ENCODE measurements at regions not wholly inside any gene's neighbourhood (a gene's known extent, or its start where the extent isn't known, plus 50 kb on each side); places are given as distances from the start of the nearest gene placed in this dataset.
"Not testable (repeated sequence)": the region's sequence is repeated elsewhere in the genome, so short reads cannot be mapped to it uniquely, and the experiment has no call there.

- DNase-seq: not testable (repeated sequence)
Observed at GRCh38 chr5:145652700-145653099, 182.4 kb downstream of the PRELID2 start.

DNA sequence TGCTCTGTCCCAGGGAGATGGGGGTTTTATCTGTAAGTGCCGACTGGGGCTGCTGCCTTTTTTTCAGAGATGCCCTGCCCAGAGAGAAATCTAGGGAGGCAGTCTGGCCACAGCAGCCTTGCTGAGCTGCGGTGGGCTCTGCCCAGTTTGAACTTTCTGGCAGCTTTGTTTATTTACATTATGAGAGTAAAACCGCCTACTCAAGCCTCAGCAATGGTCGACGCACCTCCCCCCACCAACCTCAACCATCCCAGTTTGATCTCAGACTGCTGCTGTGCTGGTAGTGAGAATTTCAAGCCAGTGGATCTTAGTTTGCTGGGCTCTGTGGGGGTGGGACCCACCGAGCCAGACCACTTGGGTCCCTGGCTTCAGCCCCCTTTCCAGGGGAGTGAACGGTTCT is 188.0 kb downstream of the PRELID2 start:
- not testable (repeated sequence) for DNase-seq

DNA sequence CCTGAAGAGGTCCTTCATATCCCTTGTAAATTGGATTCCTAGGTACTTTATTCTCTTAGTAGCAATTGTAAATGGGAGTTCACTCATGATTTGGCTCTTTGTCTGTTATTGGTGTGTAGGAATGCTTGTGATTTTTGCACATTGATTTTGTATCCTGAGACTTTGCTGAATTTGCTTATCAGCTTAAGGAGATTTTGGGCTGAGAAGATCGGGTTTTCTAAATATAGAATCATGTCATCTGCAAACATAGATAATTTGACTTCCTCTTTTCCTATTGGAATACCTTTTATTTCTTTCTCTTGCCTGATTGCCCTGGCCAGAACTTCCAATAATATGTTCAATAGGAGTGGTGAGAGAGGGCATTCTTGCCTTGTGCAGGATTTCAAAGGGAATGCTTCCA is 191.9 kb downstream of the PRELID2 start:
- not testable (repeated sequence) for DNase-seq

- DNase-seq: no peak
Observed at GRCh38 chr5:145637396-145637795, 197.7 kb downstream of the PRELID2 start.

DNA sequence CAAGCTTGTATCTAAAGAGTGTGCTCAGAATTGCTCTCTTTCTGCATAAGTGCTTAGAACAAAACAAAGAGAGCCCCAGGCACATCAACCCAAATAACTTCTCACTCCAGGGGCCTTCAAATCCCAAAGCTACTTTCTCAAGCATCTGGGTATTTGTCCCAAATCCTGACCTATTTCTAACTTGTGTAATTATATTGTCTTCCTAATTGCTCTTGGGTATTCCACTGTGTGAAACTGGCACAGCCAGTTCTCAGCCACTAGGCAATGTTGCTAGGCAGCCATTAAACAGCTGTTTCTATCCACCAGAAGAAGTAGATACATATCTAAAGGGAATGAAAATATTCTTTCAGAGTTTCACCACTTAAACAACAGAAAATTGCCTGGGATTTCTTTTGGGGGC is 198.8 kb downstream of the PRELID2 start:
- DNase-seq: no peak

DNA sequence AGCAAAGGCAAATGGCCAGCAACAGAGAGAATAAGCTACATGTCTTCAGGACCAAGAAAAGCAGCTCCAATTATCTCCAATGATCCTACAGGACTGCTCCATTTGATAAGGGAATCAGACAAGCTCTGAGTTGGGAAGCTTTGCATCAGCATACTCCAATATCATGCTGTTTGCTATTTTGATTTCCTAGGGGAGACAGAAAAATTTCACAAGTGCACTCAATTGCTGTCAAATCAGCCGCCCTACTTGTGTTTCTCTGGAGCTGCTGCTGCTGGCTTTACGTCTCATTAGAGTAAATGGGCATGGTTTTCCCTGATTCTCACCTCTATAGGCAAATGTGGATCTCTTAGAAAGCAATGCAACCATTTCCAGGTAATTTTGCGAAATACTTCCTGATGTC is 201.7 kb downstream of the PRELID2 start:
- DNase-seq: no peak

DNA sequence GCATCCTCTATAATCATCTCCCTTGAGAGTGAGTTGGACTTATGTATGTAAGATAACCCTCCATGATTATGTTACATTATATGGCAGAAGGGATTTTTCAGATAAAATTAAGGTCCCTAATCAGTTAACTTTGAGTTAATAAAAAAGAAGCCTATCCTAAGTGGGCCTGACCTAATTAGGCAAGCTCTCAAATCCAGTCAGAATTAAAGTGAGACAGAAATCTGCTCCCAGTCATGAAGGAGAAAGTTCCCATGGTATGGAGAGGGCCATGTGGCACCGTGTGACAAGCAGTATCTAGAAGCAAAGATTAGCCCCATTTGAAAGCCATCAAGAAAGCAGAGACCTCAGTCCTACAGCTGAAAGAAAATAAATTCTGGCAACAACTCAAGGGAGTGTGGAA is 202.4 kb downstream of the PRELID2 start:
- no peak for DNase-seq

GRCh38 chr5:145629047-145629446 is 206.1 kb downstream of the PRELID2 start:
- DNase-seq: no peak

DNA sequence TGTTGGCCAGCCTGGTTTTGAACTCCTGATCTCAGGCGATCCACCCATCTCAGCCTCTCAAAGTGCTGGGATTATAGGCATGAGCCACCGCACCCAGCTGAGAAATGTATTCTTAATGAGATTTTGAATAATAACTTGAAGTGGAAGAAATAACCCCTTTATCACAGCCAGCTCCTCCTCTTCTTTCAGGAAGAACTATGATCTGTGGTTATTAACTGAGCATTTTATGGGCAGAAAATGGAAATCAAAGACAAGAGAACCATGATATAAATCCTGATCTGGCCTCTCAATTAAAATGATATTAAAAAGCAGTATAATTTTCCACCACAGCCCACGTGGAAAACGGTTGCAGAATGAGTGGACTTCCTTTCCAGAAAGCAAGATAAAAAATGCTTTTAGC is 206.6 kb downstream of the PRELID2 start:
- DNase-seq: no peak

DNA sequence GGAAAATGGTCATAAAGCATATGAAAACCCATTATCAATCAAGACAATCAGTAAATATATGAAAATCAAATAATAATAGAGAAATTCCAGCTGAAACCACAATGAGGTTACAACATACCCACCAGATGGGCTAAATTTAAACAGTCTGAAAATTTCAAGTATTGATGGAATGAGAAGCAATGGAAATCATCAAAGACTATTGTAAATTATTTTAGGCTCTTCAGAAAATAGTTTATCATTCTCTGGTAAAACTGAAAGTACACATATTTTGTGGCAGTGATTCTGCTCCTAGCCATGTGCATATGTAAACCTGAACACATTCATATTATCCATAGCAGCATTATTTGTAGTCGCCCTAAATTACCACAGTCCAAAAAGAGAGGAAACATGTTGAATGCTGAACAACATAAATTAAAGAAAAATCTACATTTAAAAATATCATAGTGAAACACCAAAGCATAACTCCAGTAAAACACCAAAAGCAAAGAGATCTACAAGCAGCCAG is 215.3 kb downstream of the PRELID2 start:
- no peak for DNase-seq

DNA sequence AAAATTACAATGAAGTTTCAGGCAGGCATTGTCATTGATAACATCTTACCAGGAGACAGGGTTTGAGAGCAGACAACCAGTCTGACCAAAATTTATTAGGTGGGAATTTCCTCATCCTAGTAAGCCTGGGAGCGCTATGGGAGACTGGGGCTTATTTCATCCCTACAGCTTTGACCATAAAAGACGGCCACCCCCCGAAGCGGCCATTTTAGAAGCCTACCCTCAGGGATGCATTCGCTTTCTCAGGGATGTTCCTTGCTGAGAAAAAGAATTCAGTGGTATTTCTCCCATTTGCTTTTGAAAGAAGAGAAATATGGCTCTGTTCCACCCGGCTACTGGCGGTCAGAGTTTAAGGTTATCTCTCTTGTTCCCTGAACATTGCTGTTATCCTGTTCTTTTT is 218.4 kb downstream of the PRELID2 start:
- not testable (repeated sequence) for DNase-seq

DNA sequence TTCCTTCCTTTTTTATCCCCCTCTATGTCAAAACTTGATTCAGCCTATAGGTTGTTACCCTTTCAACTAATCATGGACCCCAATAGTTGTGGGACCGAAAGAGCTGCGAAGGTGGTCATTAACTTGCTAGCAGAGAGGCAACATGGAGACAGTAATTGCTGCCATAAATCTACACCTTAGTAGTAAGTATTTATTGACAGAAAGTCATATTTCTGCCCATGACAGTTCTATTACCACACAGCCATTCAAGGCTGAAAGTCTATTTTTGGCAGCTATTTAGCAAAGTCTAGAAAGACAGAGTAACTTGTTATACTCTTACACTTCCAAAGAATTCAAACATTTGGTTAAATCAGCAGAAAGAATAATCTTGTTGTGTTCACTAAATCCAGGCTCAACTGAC is 236.2 kb downstream of the PRELID2 start:
- DNase-seq: no peak

- no peak for DNase-seq
Observed at GRCh38 chr5:145598184-145598583, 237.0 kb downstream of the PRELID2 start.

GRCh38 chr5:145591578-145591977 is 243.6 kb downstream of the PRELID2 start:
- DNase-seq: no peak

DNA sequence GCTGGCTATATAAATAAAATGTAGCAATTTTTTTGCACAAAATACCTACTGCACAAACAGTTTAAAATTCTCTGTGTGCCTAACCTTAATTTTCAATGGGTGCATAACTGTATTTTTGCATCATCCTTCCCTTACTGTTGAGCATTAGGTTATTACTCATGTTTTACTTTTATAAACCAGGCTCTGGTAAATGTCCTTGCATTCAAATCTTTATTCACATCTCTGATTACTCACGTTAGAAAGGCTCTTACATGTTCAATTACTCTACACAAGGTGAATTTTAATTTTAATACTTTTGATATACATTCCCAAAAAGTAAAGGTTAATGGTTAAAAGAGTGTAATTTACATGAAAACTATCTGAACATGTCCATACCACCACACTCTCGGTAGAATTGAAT is 246.1 kb downstream of the PRELID2 start:
- no peak for DNase-seq

GRCh38 chr5:145588558-145588957 is 246.6 kb downstream of the PRELID2 start:
- no peak for DNase-seq

DNA sequence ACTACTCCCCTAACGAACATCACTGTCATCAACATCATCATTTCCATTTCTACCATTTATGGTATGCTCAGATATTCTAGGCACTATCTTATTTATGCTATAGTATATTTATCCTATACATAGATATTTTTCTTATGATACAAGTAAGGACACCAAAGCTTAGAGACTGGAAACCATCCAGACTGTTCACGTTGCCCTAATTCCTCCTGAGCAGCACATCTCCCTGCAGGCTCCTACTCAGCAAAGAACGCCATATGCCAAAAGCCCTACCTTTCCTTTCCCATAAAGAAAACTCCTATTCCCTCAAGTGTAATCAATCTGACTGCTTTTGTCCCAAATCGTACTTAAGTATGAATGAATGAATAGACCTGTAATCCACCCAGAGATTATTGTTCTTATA is 247.0 kb downstream of the PRELID2 start:
- DNase-seq: no peak

DNA sequence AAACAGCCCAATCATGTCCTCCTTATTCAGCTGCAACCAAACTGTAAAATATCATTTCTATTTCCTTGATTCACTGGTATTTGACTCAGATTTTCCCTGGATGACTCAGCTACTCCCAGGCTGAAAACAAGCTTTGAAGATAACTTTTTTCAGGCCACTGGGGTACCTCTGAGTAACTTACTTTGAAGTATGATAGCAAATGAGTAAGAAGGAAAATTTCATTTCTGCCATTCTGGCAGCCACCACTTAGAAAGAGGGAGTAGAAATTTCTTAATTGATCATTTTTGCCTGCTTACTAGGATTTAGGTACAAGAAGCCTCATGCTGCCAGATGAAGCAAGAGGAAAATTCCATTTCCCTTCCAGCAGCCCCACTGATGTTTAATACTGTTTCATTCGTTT is 247.4 kb downstream of the PRELID2 start:
- peak; percentile 4 for DNase-seq

DNA sequence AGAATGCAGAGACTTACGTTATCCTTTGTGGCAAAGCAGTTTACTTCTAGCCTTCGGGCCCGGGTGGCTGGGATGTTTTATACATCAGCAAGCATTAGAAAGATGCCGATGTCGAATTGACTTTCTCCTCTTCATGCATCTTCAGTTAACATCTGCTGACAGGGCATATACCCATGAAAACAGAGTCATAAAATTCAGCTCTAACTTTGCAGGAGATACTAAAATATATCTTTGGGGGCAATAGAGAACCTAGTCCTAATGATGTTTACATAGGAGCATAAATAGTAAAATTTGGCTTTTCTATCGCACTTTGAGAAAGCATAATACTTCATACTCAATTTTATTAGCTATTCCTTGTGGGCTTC is 247.9 kb downstream of the PRELID2 start:
- DNase-seq: no peak

- DNase-seq: no peak
Observed at GRCh38 chr5:145586661-145587307, 248.4 kb downstream of the PRELID2 start.

GRCh38 chr5:145585443-145586148 is 249.5 kb downstream of the PRELID2 start:
- DNase-seq: no peak

GRCh38 chr5:145579301-145579700 is 255.8 kb downstream of the PRELID2 start:
- DNase-seq: no peak

DNA sequence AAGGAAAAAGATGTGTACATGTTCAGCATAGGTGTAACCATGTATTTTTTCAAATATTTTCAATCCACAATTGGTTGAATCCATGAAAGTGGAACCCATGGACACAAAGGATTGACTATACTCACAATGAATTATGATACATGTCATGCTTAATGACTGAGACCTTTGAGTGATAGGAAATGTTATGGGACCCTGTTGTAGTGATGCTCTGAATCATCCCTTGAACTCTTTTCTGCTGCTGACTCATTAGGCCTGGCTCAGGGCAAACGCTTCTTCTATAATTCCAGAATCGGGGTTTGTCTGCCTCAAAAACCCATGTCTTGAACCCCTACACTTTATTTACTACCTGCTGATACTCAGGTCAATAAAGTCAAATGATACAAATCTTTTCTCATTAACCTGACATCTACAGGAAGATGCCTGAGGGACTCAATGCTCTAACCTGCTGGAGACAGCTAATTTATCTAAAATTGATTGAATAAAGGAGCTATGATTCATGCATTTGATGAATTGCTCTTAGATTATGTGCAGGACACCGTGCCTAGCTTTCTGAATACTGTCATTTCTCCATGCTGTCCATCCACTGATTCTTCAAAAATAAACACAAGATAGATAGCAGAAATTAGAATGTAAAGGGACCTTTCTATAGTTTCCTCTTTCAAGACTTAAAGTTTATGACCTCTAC is 260.1 kb downstream of the PRELID2 start:
- DNase-seq: no peak

DNA sequence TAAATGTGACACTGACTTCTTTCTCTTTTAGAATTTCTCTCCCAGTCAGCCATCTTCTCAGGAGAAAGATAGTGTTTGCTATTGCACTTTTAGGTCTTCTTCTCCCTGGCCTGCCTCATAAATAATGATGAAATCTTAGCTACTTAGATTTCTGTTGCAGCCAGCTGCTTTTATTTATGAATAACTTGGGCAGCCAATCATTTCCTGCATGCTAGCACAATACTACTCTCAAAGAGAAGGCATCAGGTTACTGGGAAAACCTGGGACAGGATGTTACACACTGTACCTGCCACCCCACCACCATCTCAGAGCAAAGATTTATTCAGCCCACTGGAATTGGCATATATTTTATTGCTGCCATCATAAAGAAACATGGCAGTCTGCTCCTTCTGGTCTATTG is 266.6 kb downstream of the PRELID2 start:
- no peak for DNase-seq

Data from stimulated activated CD4-positive, alpha-beta T cell treated with anti-CD3 and anti-CD28 coated beads, Interleukin-4, amount 100 ng/mL, for 24 hours (primary cell).